H1 (cell line): ENCODE measurements at regions not wholly inside any gene's neighbourhood (a gene's known extent, or its start where the extent isn't known, plus 50 kb on each side); places are given as distances from the start of the nearest gene placed in this dataset.

Experiments
- CTCF ChIA-PET: fragments of 300-600 bp; sonication (Branson Sonifier 250); formaldehyde crosslinking; loops from one replicate; lab custom pipeline; 2021; ENCODE audit not compliant: partially characterized antibody; lab: Charles Lee
- POLR2A ChIA-PET: fragments of 300-600 bp; sonication (Branson Sonifier 250); formaldehyde crosslinking; loops from one replicate; lab custom pipeline; 2021; ENCODE audit warnings: inconsistent platforms; ENCODE audit not compliant: partially characterized antibody; lab: Charles Lee
- DNase-seq, 2 experiments: peaks; one replicate each; pipeline versions ENCODE4 v3.0.0 to v3.0.0-alpha.2; 2010 to 2022; ENCODE audit warnings: low spot score in 2 of 2, low read depth in 1 of 2, mixed read lengths in 1 of 2
- FAIRE-seq: peaks from 2 replicates; lab custom pipeline; 2011; peaks lifted over from hg19 to GRCh38; lab: Jason Lieb, UNC
- H2AFZ ChIP-seq: 2 replicates; pipeline ENCODE4 v1.8.1; 2012; ENCODE audit warnings: low read length, inconsistent platforms
- H2AK5ac ChIP-seq: 2 replicates; pipeline ENCODE4 v1.6.1; 2013; ENCODE audit warnings: low read depth, low read length
- H2BK120ac ChIP-seq: replicated peaks from 2 replicates; pipeline ENCODE3; 2013; ENCODE audit warnings: low read depth, low read length, inconsistent platforms
- H2BK12ac ChIP-seq: 2 replicates; pipeline ENCODE4 v1.6.1; 2013; ENCODE audit warnings: low read depth, low read length
- H2BK15ac ChIP-seq: 2 replicates; pipeline ENCODE4 v1.6.1; 2013; ENCODE audit warnings: low read length
- H2BK20ac ChIP-seq: 2 replicates; pipeline ENCODE4 v1.6.1; 2013; ENCODE audit warnings: low read length
- H2BK5ac ChIP-seq: 2 replicates; pipeline ENCODE4 v1.6.1; 2013; ENCODE audit warnings: low read depth, low read length
- H3K14ac ChIP-seq: 2 replicates; pipeline ENCODE4 v1.6.1; 2013; ENCODE audit warnings: inconsistent platforms; ENCODE audit not compliant: insufficient read length
- H3K18ac ChIP-seq: 2 replicates; pipeline ENCODE4 v1.6.1; 2013; ENCODE audit warnings: low read length; ENCODE audit errors: extremely low read depth
- H3K23ac ChIP-seq: 2 replicates; pipeline ENCODE4 v1.6.1; 2013; ENCODE audit warnings: inconsistent platforms; ENCODE audit not compliant: insufficient read length
- H3K23me2 ChIP-seq: 2 replicates; pipeline ENCODE4 v1.6.1; 2013; ENCODE audit warnings: low read depth, low read length
- H3K27ac ChIP-seq: 2 replicates; pipeline ENCODE4 v1.6.1; 2011; ENCODE audit warnings: low read depth, low read length, inconsistent platforms
- H3K27me3 ChIP-seq, 4 experiments: replicated peaks in 1 of 4; 1 replicate in 1 of 4; 2 replicates in 3 of 4; pipeline versions ENCODE4 v1.6.1 to v1.8.1; 2011 to 2013; ENCODE audit warnings: low read length in 3 of 4, mild to moderate bottlenecking in 3 of 4, inconsistent platforms in 2 of 4, mixed read lengths in 2 of 4, moderate library complexity in 1 of 4; ENCODE audit not compliant: control insufficient read depth in 3 of 4, insufficient read depth in 3 of 4; ENCODE audit errors: extremely low read depth in 1 of 4
- H3K36me3 ChIP-seq, 4 experiments: 2 replicates each; pipeline versions ENCODE4 v1.6.1 to v1.8.1; 2011 to 2013; ENCODE audit warnings: mild to moderate bottlenecking in 4 of 4, low read length in 3 of 4, moderate library complexity in 2 of 4, control low read depth in 1 of 4, inconsistent platforms in 1 of 4; ENCODE audit not compliant: insufficient read depth in 4 of 4, control insufficient read depth in 2 of 4
- H3K4ac ChIP-seq: replicated peaks from 2 replicates; pipeline ENCODE3; 2013; ENCODE audit warnings: low read length, low read depth, mixed read lengths, inconsistent platforms; ENCODE audit not compliant: insufficient read length
- H3K4me1 ChIP-seq, 4 experiments: replicated peaks in 1 of 4; 1 replicate in 1 of 4; 2 replicates in 3 of 4; pipeline versions ENCODE4 v1.6.1 to v1.8.1; 2011 to 2013; ENCODE audit warnings: low read length in 3 of 4, inconsistent platforms in 2 of 4, mixed read lengths in 1 of 4; ENCODE audit not compliant: insufficient read depth in 4 of 4, control insufficient read depth in 3 of 4
- H3K4me2 ChIP-seq, 2 experiments: 2 replicates each; pipeline versions ENCODE4 v1.6.1 to v1.8.1; 2011 to 2013; ENCODE audit warnings: low read depth in 2 of 2, low read length in 2 of 2, control low read depth in 1 of 2, inconsistent platforms in 1 of 2, mild to moderate bottlenecking in 1 of 2; ENCODE audit not compliant: insufficient read depth in 1 of 2
- H3K4me3 ChIP-seq, 4 experiments: fragments of 200-600, 300-600 bp in 1 of 4; sonication (generic), shearing (Covaris generic), sonication (Bioruptor Twin) in 1 of 4; 2 replicates each; pipeline versions ENCODE4 v1.5.1 to v1.8.1; 2011 to 2016; ENCODE audit warnings: low read length in 4 of 4, low read depth in 3 of 4, control low read depth in 2 of 4, inconsistent platforms in 2 of 4, mild to moderate bottlenecking in 2 of 4, mixed read lengths in 1 of 4, moderate library complexity in 1 of 4; ENCODE audit not compliant: insufficient read depth in 2 of 4; ENCODE audit errors: extremely low read depth in 1 of 4
- H3K56ac ChIP-seq: replicated peaks from 2 replicates; pipeline ENCODE3; 2013; ENCODE audit warnings: low read depth, mild to moderate bottlenecking, mixed read lengths, low read length, inconsistent platforms; ENCODE audit not compliant: insufficient read length
- H3K79me1 ChIP-seq: 2 replicates; pipeline ENCODE4 v1.6.1; 2013; ENCODE audit warnings: low read depth, low read length, control low read depth
- H3K79me2 ChIP-seq, 2 experiments: 2 replicates each; pipeline versions ENCODE4 v1.6.1 to v1.8.1; 2012 to 2013; ENCODE audit warnings: low read length in 2 of 2, mild to moderate bottlenecking in 2 of 2, inconsistent platforms in 1 of 2; ENCODE audit not compliant: insufficient read depth in 2 of 2, control insufficient read depth in 1 of 2
- H3K9ac ChIP-seq, 4 experiments: replicated peaks in 1 of 4; 1 replicate in 1 of 4; 2 replicates in 3 of 4; pipeline versions ENCODE4 v1.6.1 to v1.8.1; 2011 to 2013; ENCODE audit warnings: low read depth in 3 of 4, low read length in 3 of 4, control low read depth in 2 of 4, mild to moderate bottlenecking in 2 of 4, moderate library complexity in 2 of 4, inconsistent platforms in 1 of 4; ENCODE audit errors: extremely low read depth in 1 of 4
- H3K9me3 ChIP-seq, 2 experiments: 2 replicates each; pipeline versions ENCODE4 v1.6.1 to v1.8.1; 2012 to 2013; ENCODE audit warnings: mild to moderate bottlenecking in 2 of 2, moderate library complexity in 2 of 2, control low read depth in 1 of 2, inconsistent platforms in 1 of 2, low read depth in 1 of 2, low read length in 1 of 2, mixed read lengths in 1 of 2; ENCODE audit not compliant: insufficient read depth in 2 of 2
- H4K20me1 ChIP-seq, 2 experiments: replicated peaks in 1 of 2; 2 replicates each; pipeline versions ENCODE3 to v1.8.1; 2011 to 2013; ENCODE audit warnings: inconsistent platforms in 2 of 2, low read length in 2 of 2, mild to moderate bottlenecking in 1 of 2; ENCODE audit not compliant: insufficient read depth in 2 of 2, control insufficient read depth in 1 of 2
- H4K5ac ChIP-seq: 2 replicates; pipeline ENCODE4 v1.6.1; 2013; ENCODE audit warnings: low read length, low read depth, mixed read lengths, inconsistent platforms; ENCODE audit not compliant: insufficient read length
- H4K8ac ChIP-seq: 2 replicates; pipeline ENCODE4 v1.8.0; 2013; ENCODE audit warnings: mild to moderate bottlenecking, moderate library complexity, low read length, inconsistent platforms; ENCODE audit not compliant: insufficient read depth; ENCODE audit errors: extremely low read depth
- H4K91ac ChIP-seq: replicated peaks from 2 replicates; pipeline ENCODE3; 2013; ENCODE audit warnings: low read length, mixed read lengths, inconsistent platforms; ENCODE audit not compliant: insufficient read length
- SIN3A ChIP-seq, 2 experiments: IDR thresholded peaks in 1 of 2; conservative IDR thresholded peaks in 1 of 2; 2 replicates each; pipeline ENCODE4 v1.6.1; 2011 to 2012; ENCODE audit warnings: low read length in 2 of 2, improper control_type of control experiment in 1 of 2, low read depth in 1 of 2, mild to moderate bottlenecking in 1 of 2
- TEAD4 ChIP-seq: IDR thresholded peaks from 2 replicates; pipeline ENCODE4 v1.6.1; 2012; ENCODE audit warnings: low read depth, low read length, inconsistent platforms, mixed read lengths

DNA sequence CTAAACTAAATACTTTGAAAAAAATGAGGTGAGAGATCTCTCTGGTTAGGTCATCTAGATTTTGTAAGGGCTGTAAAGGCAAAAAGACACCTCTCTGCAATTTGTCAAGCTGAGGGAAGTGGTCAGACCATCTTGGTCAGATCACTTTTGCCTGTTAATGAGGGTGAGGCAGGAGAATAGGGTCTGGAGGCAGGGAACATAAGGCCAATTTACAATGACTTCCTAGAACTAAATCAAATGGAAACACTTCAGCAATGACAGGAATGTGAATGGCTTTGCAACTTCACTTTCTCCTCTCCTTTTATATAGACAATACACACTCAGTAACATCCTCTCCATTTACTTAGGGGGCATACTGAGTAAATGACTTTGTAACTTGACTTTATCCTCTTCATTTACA, 1653.4 kb downstream of the SLITRK5 start:
- no peak overlapping the region for H2BK15ac ChIP-seq
- H3K27ac ChIP-seq, result no peak overlapping the region
- H2BK20ac ChIP-seq, result no peak overlapping the region
- no peak overlapping the region for H4K8ac ChIP-seq
- no peak overlapping the region for H2BK5ac ChIP-seq
- H3K4ac ChIP-seq, result no peak overlapping the region
- no peaks in the 10 kb centered on the region for H3K23me2 ChIP-seq
- no peaks in the 10 kb centered on the region for H3K9me3 ChIP-seq
- H2AK5ac ChIP-seq, result no peak overlapping the region
- no peaks in the 10 kb centered on the region for H4K20me1 ChIP-seq
- peak in 1 of 2 experiments; percentile 1 for DNase-seq
- H3K4me3 ChIP-seq, result no peak overlapping the region
- no peaks in the 10 kb centered on the region for H3K36me3 ChIP-seq
- no peak overlapping the region for H3K4me2 ChIP-seq
- H2AFZ ChIP-seq, result no peak overlapping the region
- H3K23ac ChIP-seq, result no peak overlapping the region
- no peak overlapping the region for H4K91ac ChIP-seq
- POLR2A ChIA-PET, result no interaction called here
- no peaks in the 10 kb centered on the region for H3K79me1 ChIP-seq
- no peak overlapping the region for H2BK12ac ChIP-seq
- H3K56ac ChIP-seq, result no peak overlapping the region
- H2BK120ac ChIP-seq, result no peak overlapping the region
- no peak for TF ChIP-seq SIN3A (conservative IDR thresholded peaks at IDR 0.05 in 1 of 2, IDR thresholded peaks at IDR 0.05 in 1 of 2; ENCODE audit: low read depth in 1 of 2, low read length in 2 of 2)
- peak; percentile 81 for TF ChIP-seq TEAD4
- H3K79me2 ChIP-seq, result no peaks in the 10 kb centered on the region
- no peaks in the 10 kb centered on the region for H3K4me1 ChIP-seq
- H4K5ac ChIP-seq, result no peak overlapping the region
- H3K18ac ChIP-seq, result no peak overlapping the region
- no peaks in the 10 kb centered on the region for H3K27me3 ChIP-seq
- FAIRE-seq, result no peak
- no peak overlapping the region for H3K9ac ChIP-seq
- no peak overlapping the region for H3K14ac ChIP-seq
- CTCF ChIA-PET, result no interaction called here
